ENCODE measurements at regions not wholly inside any gene's neighbourhood (a gene's known extent, or its start where the extent isn't known, plus 50 kb on each side); places are given as distances from the start of the nearest gene placed in this dataset.

DNA sequence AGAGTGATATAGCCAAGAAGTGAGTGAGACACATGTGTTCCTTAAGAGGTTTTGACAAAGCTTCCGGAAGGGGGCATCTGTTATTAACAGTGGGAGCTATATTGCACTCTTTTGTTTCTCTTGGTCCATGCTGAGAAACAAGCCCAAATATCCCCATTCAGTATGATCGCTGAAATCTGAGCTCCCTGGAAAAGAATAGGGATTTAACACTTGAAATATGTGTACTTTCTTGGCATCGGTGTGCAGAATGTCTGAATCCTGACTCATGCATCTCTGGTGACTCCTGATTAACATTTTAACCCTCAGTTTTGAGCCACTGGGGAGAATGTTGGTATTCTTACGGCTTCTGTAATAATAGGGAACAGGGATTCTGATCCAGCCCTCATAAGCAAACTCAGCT, 448.1 kb downstream of the TSN start:
- WGBS, 2 donors (ENCODE audit: low coverage in 1 of 2): 21 to 22% methylated on average over 3 to 4 of the region's 4 CpGs
- Histone ChIP-seq H3K4me1 (peaks cover 0 to 11% (median 0%) of the 10 kb centered on the region in 3 donors), H3K4me3 (no peak overlapping the region), H3K9me3 (no peaks in the 10 kb centered on the region), H3K27me3 (no peaks in the 10 kb centered on the region), H3K27ac (no peak overlapping the region), H3K36me3 (no peaks in the 10 kb centered on the region)
- ATAC-seq: no peak
- TF ChIP-seq, protein P1, sequence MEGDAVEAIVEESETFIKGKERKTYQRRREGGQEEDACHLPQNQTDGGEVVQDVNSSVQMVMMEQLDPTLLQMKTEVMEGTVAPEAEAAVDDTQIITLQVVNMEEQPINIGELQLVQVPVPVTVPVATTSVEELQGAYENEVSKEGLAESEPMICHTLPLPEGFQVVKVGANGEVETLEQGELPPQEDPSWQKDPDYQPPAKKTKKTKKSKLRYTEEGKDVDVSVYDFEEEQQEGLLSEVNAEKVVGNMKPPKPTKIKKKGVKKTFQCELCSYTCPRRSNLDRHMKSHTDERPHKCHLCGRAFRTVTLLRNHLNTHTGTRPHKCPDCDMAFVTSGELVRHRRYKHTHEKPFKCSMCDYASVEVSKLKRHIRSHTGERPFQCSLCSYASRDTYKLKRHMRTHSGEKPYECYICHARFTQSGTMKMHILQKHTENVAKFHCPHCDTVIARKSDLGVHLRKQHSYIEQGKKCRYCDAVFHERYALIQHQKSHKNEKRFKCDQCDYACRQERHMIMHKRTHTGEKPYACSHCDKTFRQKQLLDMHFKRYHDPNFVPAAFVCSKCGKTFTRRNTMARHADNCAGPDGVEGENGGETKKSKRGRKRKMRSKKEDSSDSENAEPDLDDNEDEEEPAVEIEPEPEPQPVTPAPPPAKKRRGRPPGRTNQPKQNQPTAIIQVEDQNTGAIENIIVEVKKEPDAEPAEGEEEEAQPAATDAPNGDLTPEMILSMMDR (IDR thresholded peaks at IDR 0.05): no peak
- TF ChIP-seq POLR2A (IDR thresholded peaks at IDR 0.05): no peak
- TF ChIP-seq EP300 (IDR thresholded peaks at IDR 0.05): no peak
- no peak for TF ChIP-seq POLR2AphosphoS5 (IDR thresholded peaks at IDR 0.05)

DNA sequence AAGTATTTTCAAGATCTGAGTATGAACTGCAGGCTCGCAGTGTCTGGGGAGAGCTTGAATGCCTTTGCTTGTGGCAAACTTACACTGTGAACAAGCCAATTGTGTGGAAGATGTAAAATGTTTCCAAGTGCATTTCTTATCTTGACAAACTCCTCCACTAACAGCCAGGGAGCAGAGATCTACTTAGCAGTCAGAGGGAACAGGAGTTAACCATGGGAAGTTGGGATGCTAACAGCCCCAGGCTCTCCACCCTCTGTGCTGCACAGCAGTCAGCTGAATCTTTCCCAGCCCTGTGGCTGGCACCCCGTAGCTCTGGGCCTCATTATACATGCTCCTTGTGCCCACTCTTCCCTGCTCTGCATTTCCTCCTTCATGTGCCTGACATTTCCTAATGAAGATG, 450.2 kb downstream of the TSN start:
- ATAC-seq: no peak
- Histone ChIP-seq H3K36me3 (no peaks in the 10 kb centered on the region), H3K27ac (no peak overlapping the region), H3K4me1 (peaks cover 0 to 11% (median 0%) of the 10 kb centered on the region in 3 donors), H3K4me3 (no peak overlapping the region), H3K27me3 (no peaks in the 10 kb centered on the region), H3K9me3 (no peaks in the 10 kb centered on the region)
- WGBS, 2 donors (ENCODE audit: low coverage in 1 of 2): 12 to 90% methylated on average over 2 of the region's 2 CpGs
- TF ChIP-seq EP300 (IDR thresholded peaks at IDR 0.05): no peak
- TF ChIP-seq POLR2AphosphoS5 (IDR thresholded peaks at IDR 0.05): no peak
- TF ChIP-seq, protein P1 (IDR thresholded peaks at IDR 0.05): no peak
- TF ChIP-seq POLR2A (IDR thresholded peaks at IDR 0.05): no peak

DNA sequence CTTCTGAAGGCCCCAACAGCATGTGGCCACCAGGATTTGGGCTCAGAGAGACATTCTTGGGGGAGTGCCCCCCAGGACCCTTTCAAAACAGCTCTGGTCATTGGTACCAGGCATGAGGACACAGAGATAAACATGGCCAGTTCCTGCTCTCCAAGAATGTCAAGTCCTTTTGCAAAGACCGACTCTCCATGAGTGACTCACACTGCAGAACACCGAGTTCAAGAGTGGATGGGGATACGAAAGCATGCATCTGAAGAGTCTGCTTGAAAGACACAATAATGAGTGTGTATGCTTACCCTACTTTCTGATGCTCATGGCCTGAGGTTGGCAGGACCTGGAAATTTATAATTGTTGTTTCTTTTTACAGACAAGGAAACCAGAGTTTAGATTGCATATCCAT, 450.6 kb downstream of the TSN start:
- TF ChIP-seq POLR2AphosphoS5 (IDR thresholded peaks at IDR 0.05): no peak
- no peak for TF ChIP-seq EP300 (IDR thresholded peaks at IDR 0.05)
- TF ChIP-seq, protein P1 (IDR thresholded peaks at IDR 0.05): no peak
- TF ChIP-seq POLR2A (IDR thresholded peaks at IDR 0.05): no peak

DNA sequence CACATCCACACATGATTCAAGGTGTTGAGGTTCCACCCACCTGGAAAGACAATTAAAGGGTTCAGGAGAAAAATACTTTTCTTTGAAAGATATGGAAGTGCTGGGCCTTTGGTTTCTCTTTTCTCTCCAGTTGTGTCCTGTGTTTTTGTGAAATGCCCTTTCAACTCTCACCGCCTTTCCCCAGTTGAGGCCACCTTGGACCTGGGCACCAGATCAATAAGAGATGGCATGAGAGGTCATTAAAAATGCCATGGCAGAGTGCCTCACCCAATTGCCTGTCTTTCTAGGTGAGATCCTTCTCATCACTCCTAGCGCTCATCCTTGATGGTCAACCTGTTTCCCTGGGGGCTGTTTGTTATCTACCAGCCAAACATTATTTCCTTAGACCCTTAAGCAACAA, 453.9 kb downstream of the TSN start:
- 80 to 100% methylated on average over 2 of the region's 2 CpGs for WGBS, 2 donors (ENCODE audit: low coverage in 1 of 2)
- Histone ChIP-seq H3K27ac (no peak overlapping the region), H3K9me3 (no peaks in the 10 kb centered on the region), H3K4me3 (no peak overlapping the region), H3K27me3 (no peaks in the 10 kb centered on the region), H3K36me3 (no peaks in the 10 kb centered on the region), H3K4me1 (no peaks in the 10 kb centered on the region)
- TF ChIP-seq POLR2AphosphoS5 (IDR thresholded peaks at IDR 0.05) (no peak), EP300 (IDR thresholded peaks at IDR 0.05) (no peak), POLR2A (IDR thresholded peaks at IDR 0.05) (no peak)
- TF ChIP-seq, protein P1 (IDR thresholded peaks at IDR 0.05): no peak
- no peak for ATAC-seq

More for the DNA sequence above, 450.6 kb downstream of the TSN start:
- H3K4me1 ChIP-seq: peaks cover 0 to 11% (median 0%) of the 10 kb centered on the region in 3 donors
- no peak overlapping the region for H3K4me3 ChIP-seq
- no peaks in the 10 kb centered on the region for H3K36me3 ChIP-seq
- 86 to 100% methylated on average over 1 of the region's 3 CpGs for WGBS, 2 donors (ENCODE audit: low coverage in 1 of 2)
- H3K27ac ChIP-seq: no peak overlapping the region
- H3K27me3 ChIP-seq: no peaks in the 10 kb centered on the region
- no peak for ATAC-seq
- no peaks in the 10 kb centered on the region for H3K9me3 ChIP-seq

DNA sequence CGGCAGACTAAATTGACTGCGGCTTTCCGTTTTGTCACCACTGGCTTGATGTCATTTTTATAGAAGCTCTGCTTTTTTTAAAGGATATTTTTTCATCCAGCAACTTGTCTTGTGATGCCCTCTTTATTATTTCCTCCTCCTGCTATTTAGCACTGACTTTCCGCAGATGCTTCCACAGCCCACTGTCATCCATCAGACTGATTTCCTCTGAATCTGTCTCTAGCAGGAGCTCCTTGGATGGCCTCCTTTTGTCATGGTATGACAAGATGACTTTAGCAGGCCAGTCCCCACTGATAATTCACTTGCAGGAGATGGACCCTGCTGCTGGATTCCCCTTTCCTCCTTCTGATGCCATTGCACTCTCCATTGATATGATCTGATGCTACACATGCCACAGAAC, 454.6 kb downstream of the TSN start:
- Histone ChIP-seq H3K4me3 (no peak overlapping the region), H3K27ac (no peak overlapping the region), H3K4me1 (no peaks in the 10 kb centered on the region), H3K36me3 (no peaks in the 10 kb centered on the region), H3K9me3 (no peaks in the 10 kb centered on the region), H3K27me3 (no peaks in the 10 kb centered on the region)
- WGBS, 2 donors (ENCODE audit: low coverage in 1 of 2): 67 to 89% methylated on average over 1 to 4 of the region's 4 CpGs
- no peak for TF ChIP-seq POLR2AphosphoS5 (IDR thresholded peaks at IDR 0.05)
- TF ChIP-seq, protein P1 (IDR thresholded peaks at IDR 0.05): no peak
- TF ChIP-seq POLR2A (IDR thresholded peaks at IDR 0.05): no peak
- TF ChIP-seq EP300 (IDR thresholded peaks at IDR 0.05): no peak
- no peak for ATAC-seq

Data from gastroesophageal sphincter (tissue), 4 donors.